ENCODE measurements at regions not wholly inside any gene's neighbourhood (a gene's known extent, or its start where the extent isn't known, plus 50 kb on each side); places are given as distances from the start of the nearest gene placed in this dataset.

DNA sequence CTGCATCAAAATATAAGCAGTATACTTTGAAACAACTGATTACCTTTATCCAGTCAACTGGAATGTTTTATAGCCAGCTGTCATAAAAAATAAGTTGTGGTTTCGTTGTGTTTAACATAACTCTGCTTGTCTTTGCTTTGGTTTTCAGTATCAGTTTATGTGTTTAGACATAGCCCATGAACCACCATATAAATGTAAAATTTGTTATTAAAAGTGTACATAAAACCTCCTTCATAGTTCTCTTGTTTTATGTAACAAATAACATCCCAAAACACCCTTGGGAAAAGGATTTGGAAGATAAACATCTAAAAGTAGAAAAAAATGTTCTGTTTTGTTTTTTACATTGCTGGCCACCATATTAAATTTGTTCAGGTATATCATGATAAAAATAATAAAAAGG, 347.0 kb upstream of the PROK2 start:
- no peak for TF ChIP-seq EZH2 (IDR thresholded peaks at IDR 0.05)
- TF ChIP-seq, protein P1, sequence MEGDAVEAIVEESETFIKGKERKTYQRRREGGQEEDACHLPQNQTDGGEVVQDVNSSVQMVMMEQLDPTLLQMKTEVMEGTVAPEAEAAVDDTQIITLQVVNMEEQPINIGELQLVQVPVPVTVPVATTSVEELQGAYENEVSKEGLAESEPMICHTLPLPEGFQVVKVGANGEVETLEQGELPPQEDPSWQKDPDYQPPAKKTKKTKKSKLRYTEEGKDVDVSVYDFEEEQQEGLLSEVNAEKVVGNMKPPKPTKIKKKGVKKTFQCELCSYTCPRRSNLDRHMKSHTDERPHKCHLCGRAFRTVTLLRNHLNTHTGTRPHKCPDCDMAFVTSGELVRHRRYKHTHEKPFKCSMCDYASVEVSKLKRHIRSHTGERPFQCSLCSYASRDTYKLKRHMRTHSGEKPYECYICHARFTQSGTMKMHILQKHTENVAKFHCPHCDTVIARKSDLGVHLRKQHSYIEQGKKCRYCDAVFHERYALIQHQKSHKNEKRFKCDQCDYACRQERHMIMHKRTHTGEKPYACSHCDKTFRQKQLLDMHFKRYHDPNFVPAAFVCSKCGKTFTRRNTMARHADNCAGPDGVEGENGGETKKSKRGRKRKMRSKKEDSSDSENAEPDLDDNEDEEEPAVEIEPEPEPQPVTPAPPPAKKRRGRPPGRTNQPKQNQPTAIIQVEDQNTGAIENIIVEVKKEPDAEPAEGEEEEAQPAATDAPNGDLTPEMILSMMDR (IDR thresholded peaks at IDR 0.05) = no peak
